SH-SY5Y (cell line): ENCODE measurements at regions not wholly inside any gene's neighbourhood (a gene's known extent, or its start where the extent isn't known, plus 50 kb on each side); places are given as distances from the start of the nearest gene placed in this dataset.

ENCODE experiments used
- GATA2 ChIP-seq: IDR thresholded peaks from 2 replicates; pipeline ENCODE4 v1.6.1; 2011; ENCODE audit warnings: mild to moderate bottlenecking, low read depth, low read length
- GATA3 ChIP-seq: IDR thresholded peaks from 2 replicates; pipeline ENCODE4 v1.6.1; 2011; ENCODE audit warnings: low read depth, mild to moderate bottlenecking, low read length, moderate library complexity

DNA sequence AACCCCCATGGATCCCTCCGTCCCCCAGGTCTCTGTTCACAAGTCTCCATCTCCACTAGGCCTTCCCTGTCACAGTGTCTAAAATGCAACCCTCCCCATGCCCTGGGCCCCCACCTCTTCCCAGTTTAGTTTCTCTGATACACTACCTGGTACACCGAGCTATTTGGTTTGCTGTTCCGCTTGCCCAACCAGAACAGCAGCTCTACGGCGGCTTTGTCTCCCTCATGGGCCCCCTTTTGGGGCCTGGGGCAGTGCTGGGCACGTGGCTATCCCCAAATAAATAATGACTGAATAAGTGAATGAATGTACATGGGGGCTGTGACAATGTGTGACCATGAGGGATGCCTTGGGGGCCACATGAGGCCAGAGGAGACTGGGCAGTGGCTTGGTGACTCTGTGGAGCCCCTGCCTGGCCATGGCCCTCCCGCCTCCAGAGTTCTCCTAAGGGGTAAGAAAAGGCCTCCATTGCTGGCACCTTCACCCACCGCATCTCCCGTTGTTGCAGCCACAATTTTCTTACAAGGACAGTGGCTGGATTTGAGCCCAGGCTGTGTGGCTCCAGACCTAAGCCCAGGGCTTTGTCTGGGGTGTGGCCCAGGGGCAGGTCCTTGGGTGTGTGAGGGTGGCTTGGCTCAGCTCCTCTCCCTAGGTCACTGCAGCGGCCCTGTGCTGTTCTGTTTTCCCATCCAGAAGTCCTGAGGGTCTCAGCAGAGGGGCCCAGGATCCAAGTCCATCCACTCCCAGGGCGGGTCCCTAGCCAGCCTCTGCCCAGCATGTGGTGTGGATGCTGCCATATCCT, 408.5 kb upstream of the SULF2 start:
- no peak for TF ChIP-seq GATA2
- TF ChIP-seq GATA3: no peak

DNA sequence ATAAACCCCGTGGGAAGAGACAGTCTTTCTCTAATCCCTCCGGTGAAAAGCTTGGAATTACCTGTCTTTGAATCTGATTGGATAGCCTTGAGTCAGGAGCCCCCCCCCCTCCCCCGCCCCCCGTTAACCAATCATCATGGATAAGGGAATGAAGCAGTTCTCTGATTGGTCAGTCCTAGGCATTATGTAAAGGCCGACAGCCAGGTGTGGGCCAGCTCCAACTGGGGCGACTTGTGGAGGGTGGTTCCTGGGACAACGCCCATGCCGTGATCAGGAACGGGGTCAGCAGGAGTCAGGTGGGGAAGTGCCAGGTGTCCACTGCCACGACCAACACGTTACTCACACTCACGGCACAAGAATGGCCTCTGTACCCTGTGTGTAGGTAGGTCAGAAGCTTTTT, 406.8 kb upstream of the SULF2 start:
- no peak for TF ChIP-seq GATA3
- no peak for TF ChIP-seq GATA2

DNA sequence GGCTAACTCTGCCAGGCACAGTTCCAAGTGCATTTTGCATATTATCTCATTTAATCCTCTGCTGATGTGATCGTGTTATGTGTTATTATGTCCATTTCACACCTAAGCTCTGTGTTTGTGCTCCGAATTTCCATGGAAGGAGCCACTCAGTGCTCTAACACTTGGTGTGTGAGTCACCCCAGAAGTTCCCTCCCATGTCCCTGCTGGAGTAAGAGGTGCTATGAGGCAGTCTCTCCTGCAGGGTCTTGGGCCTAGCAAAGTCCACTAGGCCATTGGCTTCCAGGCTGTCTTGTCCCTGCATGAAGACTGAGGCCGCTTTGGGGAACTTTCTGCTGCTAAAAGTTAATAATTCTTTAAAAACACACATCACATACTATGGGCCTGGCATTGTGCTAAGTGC, 405.9 kb upstream of the SULF2 start:
- TF ChIP-seq GATA3: no peak
- TF ChIP-seq GATA2: no peak

DNA sequence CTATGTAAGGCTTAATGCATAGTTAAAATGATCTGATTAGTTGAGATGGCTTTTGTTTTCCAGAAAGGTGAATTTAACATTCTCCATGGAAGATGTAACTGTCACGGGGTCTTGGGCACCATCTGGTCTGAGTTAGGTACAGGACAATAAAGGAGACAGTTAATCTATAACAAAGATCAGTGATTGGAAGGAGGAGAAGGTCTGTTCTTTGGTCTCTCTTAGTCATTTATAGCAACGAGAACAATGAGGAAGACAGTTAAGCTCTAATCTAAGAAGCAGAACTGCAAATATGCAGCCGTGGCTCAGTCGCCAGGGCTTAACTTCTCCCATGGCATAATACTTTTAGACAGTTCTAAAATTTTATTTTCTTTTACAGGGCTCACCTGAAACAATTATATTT, 405.5 kb upstream of the SULF2 start:
- TF ChIP-seq GATA2: no peak
- TF ChIP-seq GATA3: no peak

- TF ChIP-seq GATA3 (no peak), GATA2 (no peak)
Observed at GRCh38 chr20:48189181-48189580, 403.9 kb upstream of the SULF2 start.

- TF ChIP-seq GATA2: no peak
- no peak for TF ChIP-seq GATA3
Observed at GRCh38 chr20:48187851-48188250, 402.6 kb upstream of the SULF2 start.

- no peak for TF ChIP-seq GATA2
- TF ChIP-seq GATA3: no peak
Observed at GRCh38 chr20:48186915-48187314, 401.6 kb upstream of the SULF2 start.

- no peak for TF ChIP-seq GATA2
- TF ChIP-seq GATA3: no peak
Observed at GRCh38 chr20:48186447-48186846, 401.2 kb upstream of the SULF2 start.

DNA sequence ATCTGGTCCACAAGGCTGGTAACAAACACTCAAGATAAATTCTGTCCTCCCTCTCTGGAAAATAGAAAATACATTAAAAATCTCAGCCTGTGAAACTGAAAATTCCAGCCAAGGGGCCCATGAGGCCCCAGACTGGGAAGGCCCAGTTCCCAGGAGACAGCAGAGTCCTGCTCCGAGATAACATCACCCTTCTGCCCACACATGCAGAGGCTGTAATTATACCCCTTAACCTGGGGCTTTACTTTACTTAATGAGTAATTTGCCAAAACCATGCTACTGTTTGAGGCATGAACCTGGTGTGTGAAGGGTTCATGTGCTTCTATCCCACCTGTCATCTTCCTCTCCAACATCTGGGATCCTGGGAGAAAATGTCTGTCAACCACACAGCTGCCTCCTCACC, 398.9 kb upstream of the SULF2 start:
- no peak for TF ChIP-seq GATA3
- TF ChIP-seq GATA2: peak; percentile 44; the same call in 1 of the 2 replicates

- TF ChIP-seq GATA3: no peak
- TF ChIP-seq GATA2: no peak
Observed at GRCh38 chr20:48181261-48181935, 396.1 kb upstream of the SULF2 start.

DNA sequence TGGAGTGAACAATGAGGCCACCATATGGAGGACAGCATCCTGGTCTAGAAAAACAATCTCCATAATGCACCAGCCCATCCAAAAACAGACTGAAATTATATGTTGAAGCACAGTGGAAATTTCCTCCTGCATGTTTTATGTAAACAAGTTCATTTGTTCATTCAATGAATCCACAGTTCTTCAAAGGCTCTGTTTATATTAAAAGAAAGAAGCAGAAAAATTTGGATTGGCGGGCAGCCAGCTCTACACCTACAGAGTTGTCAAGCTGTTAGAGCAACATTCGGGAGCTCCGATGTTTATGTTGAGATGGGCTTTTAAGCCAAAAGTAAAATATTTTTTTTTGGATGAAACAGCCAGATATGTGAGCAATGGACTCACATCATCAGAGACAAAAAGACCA, 395.3 kb upstream of the SULF2 start:
- TF ChIP-seq GATA3 (no peak), GATA2 (no peak)

DNA sequence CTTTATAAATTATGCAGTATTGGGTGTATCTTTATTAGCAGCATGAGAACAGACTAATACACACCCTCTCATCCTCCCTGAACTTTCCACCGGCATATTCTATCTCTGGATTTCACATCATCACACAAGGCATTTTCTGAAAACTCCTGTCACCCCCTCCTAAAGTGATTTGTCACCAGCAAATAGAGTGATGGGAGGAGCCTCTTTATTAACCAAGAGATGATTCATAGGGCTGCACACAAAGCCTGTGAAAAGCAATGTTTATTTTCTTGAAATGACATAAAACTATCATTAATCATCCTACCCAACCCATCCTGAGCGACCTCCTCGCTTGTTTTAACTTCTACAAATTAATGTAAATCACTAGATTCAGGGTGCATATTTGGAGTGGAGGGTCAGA, 394.7 kb upstream of the SULF2 start:
- TF ChIP-seq GATA2 (no peak), GATA3 (no peak)

- TF ChIP-seq GATA3 (no peak), GATA2 (no peak)
Observed at GRCh38 chr20:48178633-48179032, 393.4 kb upstream of the SULF2 start.

DNA sequence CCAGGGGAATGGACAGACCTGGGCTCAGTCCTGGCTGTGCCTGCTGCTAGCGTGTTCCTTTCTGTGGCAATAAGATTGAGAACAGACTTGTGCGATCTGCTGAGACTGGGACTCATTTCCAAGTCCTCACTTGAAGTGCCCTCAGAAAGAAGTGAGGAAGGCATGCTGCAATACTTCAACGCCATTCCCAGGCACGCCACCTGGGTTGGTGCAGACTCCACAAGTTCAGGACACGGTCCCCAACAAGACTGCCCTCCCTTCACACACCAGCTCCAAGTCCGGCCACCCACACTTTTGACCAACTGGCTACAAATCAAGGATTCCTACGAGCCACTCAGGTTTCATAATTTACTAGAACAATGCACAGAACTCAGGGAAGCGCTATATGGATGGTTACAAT, 391.8 kb upstream of the SULF2 start:
- TF ChIP-seq GATA2 (no peak), GATA3 (no peak)

DNA sequence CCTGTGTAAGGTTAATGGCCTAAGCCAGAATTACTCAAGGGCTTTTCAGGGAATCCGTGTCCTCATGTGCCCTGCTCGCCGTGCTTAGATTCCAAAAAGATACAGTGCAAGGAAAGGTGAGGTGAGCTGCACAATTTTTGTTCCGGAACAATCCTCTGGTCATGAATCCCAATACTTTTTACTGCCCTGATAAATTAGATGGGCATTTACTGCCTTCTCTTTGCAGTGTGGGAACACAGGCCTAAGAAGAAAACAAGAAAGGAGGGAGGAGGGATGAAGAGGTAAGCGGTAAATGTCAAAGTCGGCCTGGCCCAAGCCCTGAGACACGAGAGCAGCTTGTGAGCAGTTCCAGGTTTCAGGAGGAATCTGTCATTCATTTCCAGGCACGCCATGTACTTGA, 390.9 kb upstream of the SULF2 start:
- TF ChIP-seq GATA2: no peak

- TF ChIP-seq GATA3 (no peak), GATA2 (no peak)
Observed at GRCh38 chr20:48175261-48175660, 390.0 kb upstream of the SULF2 start.

DNA sequence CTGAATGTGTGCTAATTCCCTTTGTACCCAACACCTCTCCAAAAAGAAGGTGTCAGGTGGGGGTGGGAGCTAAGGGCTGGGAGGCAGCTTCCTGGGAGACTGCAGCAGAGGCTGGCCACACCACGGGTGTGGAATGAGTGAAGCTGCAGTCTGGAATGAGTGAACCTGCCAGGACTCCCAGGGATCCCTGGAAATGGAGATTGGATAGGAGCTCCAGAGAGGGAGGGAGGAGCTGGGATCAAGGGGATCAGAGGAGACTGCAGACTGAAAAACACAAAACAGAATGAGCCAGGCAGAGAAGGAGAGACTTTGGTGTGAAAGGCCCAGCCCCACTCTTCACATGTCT, 387.0 kb upstream of the SULF2 start:
- no peak for TF ChIP-seq GATA3
- TF ChIP-seq GATA2: no peak
